H9 (cell line): ENCODE measurements at regions not wholly inside any gene's neighbourhood (a gene's known extent, or its start where the extent isn't known, plus 50 kb on each side); places are given as distances from the start of the nearest gene placed in this dataset.

ENCODE experiments used
- DNase-seq: peaks from one replicate; pipeline ENCODE4 v3.0.0-alpha.2; 2017
- H2AFZ ChIP-seq: one replicate; pipeline ENCODE4 v1.6.1; 2013; ENCODE audit warnings: mild to moderate bottlenecking, low read length, control low read depth, moderate library complexity
- H2AK5ac ChIP-seq: 2 replicates; pipeline ENCODE4 v1.6.1; 2013; ENCODE audit warnings: low read length, control low read depth, mixed read lengths; ENCODE audit not compliant: insufficient read length
- H2BK120ac ChIP-seq: one replicate; pipeline ENCODE4 v1.6.1; 2013; ENCODE audit warnings: low read depth, mild to moderate bottlenecking, low read length, control low read depth, inconsistent platforms; ENCODE audit not compliant: poor library complexity, severe bottlenecking
- H2BK12ac ChIP-seq: 2 replicates; pipeline ENCODE4 v1.6.1; 2013; ENCODE audit warnings: low read length, control low read depth, mixed read lengths, low read depth; ENCODE audit not compliant: insufficient read length
- H2BK15ac ChIP-seq: 2 replicates; pipeline ENCODE4 v1.6.1; 2013; ENCODE audit warnings: low read depth, low read length, control low read depth
- H2BK20ac ChIP-seq: one replicate; pipeline ENCODE4 v1.6.1; 2013; ENCODE audit warnings: low read depth, mild to moderate bottlenecking, low read length, control low read depth, inconsistent platforms; ENCODE audit not compliant: poor library complexity, severe bottlenecking
- H2BK5ac ChIP-seq: 2 replicates; pipeline ENCODE4 v1.6.1; 2013; ENCODE audit warnings: low read length, control low read depth, mixed read lengths; ENCODE audit not compliant: insufficient read length
- H3K14ac ChIP-seq: 2 replicates; pipeline ENCODE4 v1.6.1; 2013; ENCODE audit warnings: low read length, control low read depth; ENCODE audit not compliant: insufficient read depth
- H3K18ac ChIP-seq: 2 replicates; pipeline ENCODE4 v1.6.1; 2013; ENCODE audit warnings: low read depth, mild to moderate bottlenecking, mixed read lengths, low read length, control low read depth; ENCODE audit not compliant: insufficient read length
- H3K23ac ChIP-seq: 2 replicates; pipeline ENCODE4 v1.6.1; 2013; ENCODE audit warnings: low read length, control low read depth, mixed read lengths, low read depth; ENCODE audit not compliant: insufficient read length
- H3K23me2 ChIP-seq: 2 replicates; pipeline ENCODE4 v1.6.1; 2013; ENCODE audit warnings: low read depth, mild to moderate bottlenecking, mixed read lengths, low read length, control low read depth; ENCODE audit not compliant: insufficient read length, poor library complexity, severe bottlenecking
- H3K27ac ChIP-seq: 2 replicates; pipeline ENCODE4 v1.5.1; 2013; ENCODE audit warnings: low read length, control low read depth, mixed read lengths, low read depth; ENCODE audit not compliant: insufficient read length
- H3K27me3 ChIP-seq: 2 replicates; pipeline ENCODE4 v1.6.1; 2013; ENCODE audit warnings: low read length, control low read depth, inconsistent platforms; ENCODE audit not compliant: insufficient read depth
- H3K4ac ChIP-seq: 2 replicates; pipeline ENCODE4 v1.6.1; 2013; ENCODE audit warnings: low read depth, mild to moderate bottlenecking, control low read depth, inconsistent platforms, low read length, moderate library complexity
- H3K4me1 ChIP-seq: 2 replicates; pipeline ENCODE4 v1.6.1; 2013; ENCODE audit warnings: low read length, control low read depth, inconsistent platforms; ENCODE audit not compliant: insufficient read depth
- H3K4me2 ChIP-seq: 2 replicates; pipeline ENCODE4 v1.6.1; 2013; ENCODE audit warnings: low read length, control low read depth, mixed read lengths; ENCODE audit not compliant: insufficient read length, insufficient read depth
- H3K56ac ChIP-seq: 2 replicates; pipeline ENCODE4 v1.6.1; 2013; ENCODE audit warnings: low read depth, mild to moderate bottlenecking, mixed read lengths, low read length, control low read depth; ENCODE audit not compliant: insufficient read length
- H3K79me1 ChIP-seq: 2 replicates; pipeline ENCODE4 v1.6.1; 2013; ENCODE audit warnings: low read depth, mild to moderate bottlenecking, moderate library complexity, low read length, control low read depth, inconsistent platforms; ENCODE audit not compliant: insufficient read depth, poor library complexity, severe bottlenecking
- H3K79me2 ChIP-seq: 2 replicates; pipeline ENCODE4 v1.6.1; 2013; ENCODE audit warnings: low read length, control low read depth, inconsistent platforms; ENCODE audit not compliant: insufficient read depth
- H3K9ac ChIP-seq: 2 replicates; pipeline ENCODE4 v1.6.1; 2013; ENCODE audit warnings: low read length, control low read depth, mixed read lengths; ENCODE audit not compliant: insufficient read length; ENCODE audit errors: extremely low read depth
- H3K9me3 ChIP-seq: one replicate; pipeline ENCODE4 v1.6.1; 2013; ENCODE audit warnings: low read depth, low read length, inconsistent platforms; ENCODE audit not compliant: control insufficient read depth
- H3T11ph ChIP-seq: one replicate; pipeline ENCODE4 v1.6.1; 2013; ENCODE audit warnings: mild to moderate bottlenecking, low read length, control low read depth, inconsistent platforms
- H4K20me1 ChIP-seq: one replicate; pipeline ENCODE4 v1.6.1; 2013; ENCODE audit not compliant: control insufficient read depth, insufficient read length, insufficient read depth
- H4K5ac ChIP-seq: 2 replicates; pipeline ENCODE4 v1.6.1; 2013; ENCODE audit warnings: low read depth, mild to moderate bottlenecking, mixed read lengths, low read length, control low read depth; ENCODE audit not compliant: insufficient read length
- H4K8ac ChIP-seq: replicated peaks from 2 replicates; pipeline ENCODE4 v1.6.1; 2013; ENCODE audit warnings: low read length, control low read depth, mixed read lengths, low read depth; ENCODE audit not compliant: insufficient read length
- H4K91ac ChIP-seq: 2 replicates; pipeline ENCODE4 v1.6.1; 2013; ENCODE audit warnings: low read depth, mild to moderate bottlenecking, moderate library complexity, mixed read lengths, low read length, control low read depth; ENCODE audit not compliant: insufficient read length
- H3K27ac Mint-ChIP-seq, 3 experiments: 2 replicates in 2 of 3; 3 replicates in 1 of 3; pipeline ENCODE4 v1.8.0; 2020 to 2021; ENCODE audit warnings: mixed read lengths in 3 of 3, mild to moderate bottlenecking in 1 of 3, moderate library complexity in 1 of 3
- H3K27me3 Mint-ChIP-seq: 2 replicates; pipeline ENCODE4 v1.8.0; 2021; ENCODE audit warnings: low read depth, mild to moderate bottlenecking, moderate library complexity, mixed read lengths
- H3K36me3 Mint-ChIP-seq, 3 experiments: 2 replicates in 2 of 3; 3 replicates in 1 of 3; pipeline ENCODE4 v1.8.0; 2020 to 2021; ENCODE audit warnings: low read depth in 3 of 3, mixed read lengths in 3 of 3; ENCODE audit not compliant: insufficient read depth in 1 of 3
- H3K4me1 Mint-ChIP-seq, 2 experiments: 2 replicates each; pipeline ENCODE4 v1.8.0; 2020; ENCODE audit warnings: mixed read lengths in 2 of 2
- H3K4me3 Mint-ChIP-seq, 2 experiments: 2 replicates in 1 of 2; 3 replicates in 1 of 2; pipeline ENCODE4 v1.8.0; 2020 to 2021; ENCODE audit warnings: mild to moderate bottlenecking in 2 of 2, mixed read lengths in 2 of 2, moderate library complexity in 1 of 2
- H3K9me3 Mint-ChIP-seq, 2 experiments: 2 replicates in 1 of 2; 3 replicates in 1 of 2; pipeline ENCODE4 v1.8.0; 2020; ENCODE audit warnings: mild to moderate bottlenecking in 2 of 2, mixed read lengths in 2 of 2, moderate library complexity in 1 of 2
- WGBS: extraction: QIAGEN DNeasy Blood & Tissue Kit; methylation state at CpG from one replicate; pipeline ENCODE4 v1.1.7; 2013; ENCODE audit warnings: missing lambda C conversion rate, low lambda C conversion rate, mixed read lengths; ENCODE audit not compliant: insufficient read length; ENCODE audit errors: extremely low coverage; 5-methylcytosine and 5-hydroxymethylcytosine counted together
- TF ChIP-seq, protein P1 (sequence below): fragments of 200-600 bp; sonication (generic); conservative IDR thresholded peaks from 3 replicates; pipeline ENCODE4 v1.8.0; 2021; ENCODE audit warnings: antibody characterized with exemption, mild to moderate bottlenecking

- Histone ChIP-seq H4K8ac (no peak overlapping the region), H3K56ac (no peak overlapping the region), H3K18ac (no peak overlapping the region), H2AK5ac (no peak overlapping the region), H3K4ac (no peak overlapping the region), H3K23me2 (no peaks in the 10 kb centered on the region), H2AFZ (no peak overlapping the region), H3K14ac (no peak overlapping the region), H2BK5ac (no peak overlapping the region), H3K4me1 (no peaks in the 10 kb centered on the region), H3K79me2 (no peaks in the 10 kb centered on the region), H3K27me3 (no peaks in the 10 kb centered on the region), H2BK15ac (no peak overlapping the region), H4K20me1 (no peaks in the 10 kb centered on the region), H3K9ac (no peak overlapping the region), H3K4me2 (no peak overlapping the region), H3T11ph (no peak overlapping the region), H3K23ac (no peak overlapping the region), H4K91ac (no peak overlapping the region), H3K79me1 (no peaks in the 10 kb centered on the region), H3K27ac (no peak overlapping the region), H3K9me3 (no peaks in the 10 kb centered on the region), H2BK120ac (no peak overlapping the region), H2BK20ac (no peak overlapping the region), H2BK12ac (no peak overlapping the region), H4K5ac (no peak overlapping the region)
- no peaks in the 10 kb centered on the region for H3K9me3 Mint-ChIP-seq
- WGBS, result no CpG with 5 or more reads among the region's 2 CpGs
- H3K27me3 Mint-ChIP-seq, result no peaks in the 10 kb centered on the region; the same call in 1 of the 2 replicates
- TF ChIP-seq, protein P1, sequence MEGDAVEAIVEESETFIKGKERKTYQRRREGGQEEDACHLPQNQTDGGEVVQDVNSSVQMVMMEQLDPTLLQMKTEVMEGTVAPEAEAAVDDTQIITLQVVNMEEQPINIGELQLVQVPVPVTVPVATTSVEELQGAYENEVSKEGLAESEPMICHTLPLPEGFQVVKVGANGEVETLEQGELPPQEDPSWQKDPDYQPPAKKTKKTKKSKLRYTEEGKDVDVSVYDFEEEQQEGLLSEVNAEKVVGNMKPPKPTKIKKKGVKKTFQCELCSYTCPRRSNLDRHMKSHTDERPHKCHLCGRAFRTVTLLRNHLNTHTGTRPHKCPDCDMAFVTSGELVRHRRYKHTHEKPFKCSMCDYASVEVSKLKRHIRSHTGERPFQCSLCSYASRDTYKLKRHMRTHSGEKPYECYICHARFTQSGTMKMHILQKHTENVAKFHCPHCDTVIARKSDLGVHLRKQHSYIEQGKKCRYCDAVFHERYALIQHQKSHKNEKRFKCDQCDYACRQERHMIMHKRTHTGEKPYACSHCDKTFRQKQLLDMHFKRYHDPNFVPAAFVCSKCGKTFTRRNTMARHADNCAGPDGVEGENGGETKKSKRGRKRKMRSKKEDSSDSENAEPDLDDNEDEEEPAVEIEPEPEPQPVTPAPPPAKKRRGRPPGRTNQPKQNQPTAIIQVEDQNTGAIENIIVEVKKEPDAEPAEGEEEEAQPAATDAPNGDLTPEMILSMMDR, result no peak
- no peak for DNase-seq
- no peak overlapping the region for H3K27ac Mint-ChIP-seq
- H3K4me3 Mint-ChIP-seq, result no peak overlapping the region
- no peaks in the 10 kb centered on the region for H3K36me3 Mint-ChIP-seq
- H3K4me1 Mint-ChIP-seq, result peaks cover 0 to 2% of the 10 kb centered on the region in 2 experiments; a peak in 1 of 4 replicates
Observed at GRCh38 chr3:35043040-35043439, 596.3 kb upstream of the ARPP21 start.
